SKM-1 treated with dmso at 0.1 percent for 144 hours (cell line): ENCODE measurements at regions not wholly inside any gene's neighbourhood (a gene's known extent, or its start where the extent isn't known, plus 50 kb on each side); places are given as distances from the start of the nearest gene placed in this dataset.

Experiments
- DNase-seq: peaks from one replicate; lab custom pipeline; 2025; ENCODE audit not compliant: unreplicated experiment; lab: John Stamatoyannopoulos, UW

DNA sequence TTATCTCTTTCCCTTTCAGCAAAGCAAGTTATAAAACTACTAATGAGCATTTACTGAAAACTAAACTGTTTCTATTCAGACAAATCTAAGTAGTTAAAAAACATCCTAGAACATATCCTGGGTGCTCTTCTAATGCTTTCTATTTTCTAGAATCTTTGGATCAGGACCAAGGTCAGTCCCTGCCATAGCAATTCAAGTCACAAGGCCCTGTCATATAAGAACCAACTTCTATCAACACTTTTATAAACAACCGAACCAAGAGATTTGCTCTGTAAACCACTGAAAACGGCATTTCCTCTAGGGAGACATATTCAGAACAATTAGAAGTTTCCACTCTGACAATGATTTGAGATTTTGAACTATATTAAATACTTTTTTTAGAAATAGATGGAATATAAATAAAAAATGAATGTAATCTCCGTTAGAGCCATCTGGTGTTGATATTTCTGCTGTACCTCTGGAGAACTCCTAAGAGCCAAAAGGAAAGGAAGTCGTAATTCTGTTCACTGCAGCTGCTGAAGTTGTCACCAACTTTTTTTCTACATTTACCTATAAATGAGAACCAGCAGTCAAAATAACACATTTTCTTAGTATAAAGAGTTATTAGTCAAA, 51.4 kb upstream of the LGSN start:
- DNase-seq: no peak

DNA sequence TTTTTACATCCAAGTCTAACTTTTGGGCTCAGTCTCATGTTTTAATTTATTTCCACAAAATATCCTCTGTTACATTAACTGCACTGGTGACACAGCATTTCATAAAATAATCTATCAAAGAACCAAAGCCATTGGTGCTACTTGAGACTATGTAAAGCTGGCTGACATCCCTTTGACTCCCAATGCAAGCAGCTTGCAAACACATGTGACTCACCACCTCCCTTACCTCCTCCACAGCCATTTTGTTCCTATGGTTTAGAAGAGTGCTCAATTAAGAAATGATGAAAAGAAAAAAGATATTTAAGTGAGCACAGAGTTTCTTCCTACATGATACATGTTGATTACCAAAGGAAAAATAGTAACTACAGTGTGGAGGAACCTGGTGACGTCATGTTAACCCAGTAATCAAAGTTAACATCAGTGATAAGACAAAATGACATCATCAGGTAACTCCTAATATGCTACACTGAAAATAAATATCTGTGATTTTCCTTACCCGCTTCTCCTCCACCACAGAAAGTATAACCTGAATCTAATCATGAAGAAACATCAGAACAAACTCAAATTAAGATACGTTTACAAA, 53.3 kb upstream of the LGSN start:
- DNase-seq: no peak

- no peak for DNase-seq
Measured at GRCh38 chr6:63389191-63389844, 69.5 kb upstream of the LGSN start.

- DNase-seq: no peak
Measured at GRCh38 chr6:63391203-63391970, 71.6 kb upstream of the LGSN start.

- DNase-seq: no peak
Measured at GRCh38 chr6:63392092-63392724, 72.4 kb upstream of the LGSN start.

- DNase-seq: no peak
Measured at GRCh38 chr6:63394656-63395308, 75.0 kb upstream of the LGSN start.

- no peak for DNase-seq
Measured at GRCh38 chr6:63395381-63395780, 75.6 kb upstream of the LGSN start.

DNA sequence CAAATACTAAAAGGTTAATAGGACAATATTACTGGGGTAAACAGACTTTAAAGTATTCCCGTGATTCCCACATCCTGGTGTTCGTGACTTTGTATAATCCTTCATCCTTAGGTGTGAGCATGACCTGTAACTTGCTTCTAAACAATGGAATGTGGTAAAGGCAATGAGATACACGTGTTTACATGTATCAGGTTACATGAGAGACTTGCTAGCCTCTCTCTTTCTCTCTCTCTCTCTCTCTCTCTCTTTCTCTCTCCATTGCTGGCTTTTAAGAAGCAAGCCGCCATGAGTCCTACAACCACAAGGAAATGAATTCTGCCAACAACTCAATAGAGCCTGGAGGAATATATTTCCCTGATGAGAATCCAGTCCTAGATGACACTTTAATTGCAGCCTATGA, 83.9 kb upstream of the LGSN start:
- DNase-seq: no peak

- DNase-seq: no peak
Measured at GRCh38 chr6:63410435-63411426, 90.9 kb upstream of the LGSN start.

GRCh38 chr6:63415286-63415685, 95.5 kb upstream of the LGSN start:
- peak; percentile 32 for DNase-seq

GRCh38 chr6:63418741-63419140, 99.0 kb upstream of the LGSN start:
- peak; percentile 51 for DNase-seq

DNA sequence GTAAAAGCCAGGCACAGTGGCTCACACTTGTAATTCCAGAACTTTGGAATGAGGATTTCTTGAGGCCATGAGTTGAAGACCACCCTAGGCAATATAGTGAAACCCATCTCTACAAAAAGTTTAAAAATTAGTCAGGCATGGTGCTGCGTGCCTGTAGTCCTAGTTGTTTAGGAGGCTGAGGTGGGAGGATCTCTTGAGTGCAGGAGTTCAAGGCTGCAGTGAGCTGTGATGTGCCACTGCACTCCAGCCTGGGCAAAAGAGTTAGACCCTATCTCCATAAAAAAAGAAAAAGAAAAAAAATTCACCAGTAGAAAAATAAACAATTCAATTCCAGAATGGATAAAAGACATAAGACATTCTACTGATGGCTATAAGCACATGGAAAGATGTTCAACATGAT, 104.9 kb upstream of the LGSN start:
- DNase-seq: no peak

- DNase-seq: no peak
Measured at GRCh38 chr6:63425493-63425892, 105.7 kb upstream of the LGSN start.

DNA sequence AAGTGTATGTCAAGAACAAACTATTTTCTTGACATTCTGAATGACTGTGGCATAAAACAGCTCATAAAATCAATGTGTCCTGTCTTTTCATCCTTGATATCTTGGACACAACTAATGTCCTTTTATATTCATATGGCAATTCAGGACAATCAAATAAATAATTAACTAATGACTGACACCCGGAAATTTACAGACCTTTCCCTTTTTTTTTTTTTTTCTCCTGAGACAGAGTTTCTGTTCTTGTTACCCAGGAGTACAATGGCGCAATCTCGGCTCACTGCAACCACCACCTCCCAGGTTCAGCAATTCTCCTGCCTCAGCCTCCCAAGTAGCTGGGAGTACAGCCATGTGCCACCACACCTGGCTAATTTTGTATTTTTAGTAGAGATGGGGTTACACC, 107.1 kb upstream of the LGSN start:
- DNase-seq: no peak

DNA sequence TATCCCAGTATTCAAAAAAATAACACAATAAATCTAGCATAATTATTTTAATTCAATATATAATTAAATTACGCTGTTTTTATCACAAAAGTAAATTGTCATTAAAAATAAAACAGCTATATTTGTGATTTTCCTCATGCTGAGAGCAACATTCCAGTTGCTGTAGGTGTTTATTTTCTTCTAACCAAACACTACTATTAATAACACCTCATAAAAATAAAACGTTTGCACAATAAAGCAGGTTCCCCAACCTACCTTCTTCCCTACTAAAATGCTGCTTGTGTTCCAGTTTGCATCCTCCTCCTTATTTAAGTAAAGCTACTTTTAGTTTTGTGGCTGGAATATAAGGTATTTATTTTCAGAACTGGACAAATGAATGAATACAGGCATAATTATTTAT, 108.2 kb upstream of the LGSN start:
- DNase-seq: no peak

- DNase-seq: no peak
Measured at GRCh38 chr6:63430985-63431519, 111.3 kb upstream of the LGSN start.

DNA sequence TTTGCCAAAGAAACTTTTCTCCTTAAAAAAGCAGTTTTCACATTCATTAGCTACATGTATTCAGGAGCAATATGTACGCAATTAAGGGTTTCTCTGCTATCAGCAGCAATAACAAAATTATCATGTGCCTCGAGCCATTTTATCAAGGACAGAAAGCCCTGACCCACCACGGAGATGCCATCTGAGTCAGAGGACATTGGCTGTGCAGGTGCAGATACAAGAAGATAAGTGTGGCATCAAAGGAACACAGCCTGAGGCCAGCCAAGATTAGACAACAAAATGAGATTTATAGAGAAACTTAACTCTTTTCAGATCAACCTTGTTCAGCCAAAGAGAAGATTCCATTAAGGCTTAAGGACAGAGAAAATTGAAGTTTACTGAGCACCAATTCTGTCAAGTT, 115.2 kb upstream of the LGSN start:
- DNase-seq: no peak

DNA sequence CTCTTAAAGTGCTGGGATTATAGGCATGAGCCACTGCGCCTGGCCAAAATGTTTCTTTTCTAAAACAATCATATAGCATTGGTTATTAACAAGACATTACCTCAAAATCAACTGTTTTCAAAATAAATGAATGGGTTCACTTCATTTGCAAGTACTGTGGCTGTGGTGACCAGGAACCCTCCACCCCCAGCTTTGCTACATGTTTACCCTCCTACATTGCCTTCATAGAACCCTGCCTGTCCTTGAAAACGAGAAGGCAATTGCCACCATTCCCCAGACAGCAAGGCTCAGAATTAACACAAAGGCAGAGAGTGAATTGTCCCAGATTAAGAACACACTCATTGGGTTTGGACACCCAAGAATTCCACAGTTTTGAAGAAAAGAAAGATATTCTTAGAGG, 116.6 kb upstream of the LGSN start:
- no peak for DNase-seq

- no peak for DNase-seq
Measured at GRCh38 chr6:63437058-63437457, 117.3 kb upstream of the LGSN start.

- no peak for DNase-seq
Measured at GRCh38 chr6:63440057-63440456, 120.3 kb upstream of the LGSN start.
